ENCODE measurements at regions not wholly inside any gene's neighbourhood (a gene's known extent, or its start where the extent isn't known, plus 50 kb on each side); places are given as distances from the start of the nearest gene placed in this dataset.

DNA sequence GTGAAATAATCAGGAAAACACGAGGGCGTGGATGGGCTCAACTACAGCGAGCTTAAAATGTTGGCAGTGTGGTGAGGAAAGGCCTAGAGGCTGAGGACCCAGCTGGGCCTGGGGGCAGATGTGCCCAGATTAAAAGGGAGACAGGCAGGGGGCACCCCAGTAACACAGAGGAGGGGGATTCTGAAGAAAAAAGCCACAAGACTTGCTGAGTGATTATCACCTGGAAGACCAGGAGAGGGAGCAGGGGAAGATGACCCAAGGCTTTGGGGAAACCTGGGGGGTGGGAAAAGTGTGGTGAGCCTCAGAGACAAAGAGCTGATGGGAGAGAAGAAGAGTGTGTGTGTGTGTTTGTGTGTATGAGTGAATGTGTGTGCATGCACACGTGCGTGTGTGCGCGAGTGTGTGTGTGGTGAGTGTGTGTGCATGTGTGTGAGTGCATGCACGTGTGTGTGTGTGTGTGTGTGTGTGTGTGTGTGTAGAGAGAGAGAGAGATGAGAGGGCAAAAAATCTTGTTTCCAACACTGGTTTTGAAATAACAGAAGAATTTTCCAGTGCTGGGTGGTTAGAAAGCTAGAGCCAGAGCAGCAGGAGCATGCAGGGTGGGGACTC lies 500.5 kb downstream of the BUD13 start:
- TF ChIP-seq EZH2phosphoT487 (IDR thresholded peaks at IDR 0.05; ENCODE audit: insufficient read depth, low read depth), result no peak
- no peak for TF ChIP-seq EZH2 (IDR thresholded peaks at IDR 0.05; ENCODE audit: insufficient read depth, poor library complexity, severe bottlenecking)

Data from GM23248 (cell line).